Pancreas (tissue), 10 donors: ENCODE measurements at regions not wholly inside any gene's neighbourhood (a gene's known extent, or its start where the extent isn't known, plus 50 kb on each side); places are given as distances from the start of the nearest gene placed in this dataset.

Source experiments
- ATAC-seq, 4 donors: fragments of 200-7000 bp; cut with Tn5 transposase; one replicate each; pipeline versions ENCODE4 v1.8.0 to v1.9.1; 2020; ENCODE audit warnings: mild to moderate bottlenecking in 4 of 4, moderate library complexity in 4 of 4
- DNase-seq, 6 donors: peaks; one replicate each; pipeline ENCODE4 v3.0.0-alpha.2; 2020
- FAIRE-seq: peaks from 2 replicates; lab custom pipeline; 2012; peaks lifted over from hg19 to GRCh38; lab: Jason Lieb, UNC
- H3K27ac ChIP-seq, 4 donors: fragments of 200-600 bp; sonication (generic); 1 replicate in 3 of 4; 2 replicates in 1 of 4; pipeline versions ENCODE4 v1.5.0 to v1.8.0; 2020
- H3K27me3 ChIP-seq, 4 donors: fragments of 200-600 bp; one replicate each; pipeline ENCODE4 v1.8.0; 2021
- H3K36me3 ChIP-seq, 3 donors: fragments of 200-600 bp; sonication (generic) in 1 of 3; one replicate each; pipeline versions ENCODE4 v1.5.0 to v1.8.0; 2020 to 2021
- H3K4me1 ChIP-seq, 3 donors: fragments of 200-600 bp; one replicate each; pipeline ENCODE4 v1.8.0; 2021
- H3K4me3 ChIP-seq, 4 donors: fragments of 200-600 bp; sonication (generic) in 2 of 4; one replicate each; pipeline versions ENCODE4 v1.5.0 to v1.8.0; 2020 to 2021
- H3K9me3 ChIP-seq, 4 donors: fragments of 200-600 bp; one replicate each; pipeline ENCODE4 v1.8.0; 2021
- WGBS, 2 donors: extraction: QIAGEN DNeasy Blood & Tissue Kit; methylation state at CpG; one replicate each; pipeline ENCODE4 v1.1.7; 2013; 5-methylcytosine and 5-hydroxymethylcytosine counted together
- intact Hi-C, 3 donors: fragments of 100-400 bp; cut with DNase I; formaldehyde crosslinking; loops; one replicate each; pipeline versions ENCODE4 v1.11.1 to v1.14.2; 2022
- TF ChIP-seq, protein P1 (sequence below), 4 donors: fragments of 200-600 bp; sonication (generic) in 3 of 4; IDR thresholded peaks; one replicate each; pipeline versions ENCODE4 v1.5.0 to v1.8.0; 2021; ENCODE audit warnings: antibody characterized with exemption in 4 of 4
- donor health status: healthy with polysubstance abuse.
- donor health status: DM: no; HTN: no; CAD: no; lungs with moderate emphysema.
- donor health status: DM: no; HTN: no; CAD: no.
- donor health status: control.
- donor health status: control.
- donor health status: Bipolar disorder and iron deficiency.
- donor health status: DM: yes; HTN: yes; CAD: no.
- donor health status: DM: no; HTN: no; CAD: no.
- donor health status: DM: no; HTN: no; CAD: no.
- donor health status: DM: yes; HTN: yes; CAD: no.

DNA sequence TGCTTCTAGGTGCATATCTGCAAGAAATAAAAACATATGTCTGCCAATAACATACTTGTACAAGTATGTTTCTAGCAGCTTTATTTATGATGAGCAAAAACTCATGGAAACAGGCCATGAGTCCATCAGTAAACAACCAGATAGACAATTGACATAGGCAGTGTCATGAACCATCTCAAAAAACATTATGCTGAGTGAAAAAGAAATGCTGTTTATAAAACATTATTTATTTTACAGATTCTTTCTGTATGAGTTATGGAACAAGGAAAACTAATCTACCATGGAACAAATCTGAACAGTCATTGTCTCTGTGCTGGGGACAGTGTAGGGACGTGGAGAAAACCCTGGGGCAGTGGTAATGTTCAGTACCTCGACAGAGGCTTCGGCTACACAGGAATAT is 283.9 kb downstream of the UQCRFS1 start:
- H3K36me3 ChIP-seq: no peaks in the 10 kb centered on the region
- FAIRE-seq: no peak
- intact Hi-C loops: no loop called here
- H3K4me3 ChIP-seq: no peak overlapping the region
- TF ChIP-seq, protein P1, sequence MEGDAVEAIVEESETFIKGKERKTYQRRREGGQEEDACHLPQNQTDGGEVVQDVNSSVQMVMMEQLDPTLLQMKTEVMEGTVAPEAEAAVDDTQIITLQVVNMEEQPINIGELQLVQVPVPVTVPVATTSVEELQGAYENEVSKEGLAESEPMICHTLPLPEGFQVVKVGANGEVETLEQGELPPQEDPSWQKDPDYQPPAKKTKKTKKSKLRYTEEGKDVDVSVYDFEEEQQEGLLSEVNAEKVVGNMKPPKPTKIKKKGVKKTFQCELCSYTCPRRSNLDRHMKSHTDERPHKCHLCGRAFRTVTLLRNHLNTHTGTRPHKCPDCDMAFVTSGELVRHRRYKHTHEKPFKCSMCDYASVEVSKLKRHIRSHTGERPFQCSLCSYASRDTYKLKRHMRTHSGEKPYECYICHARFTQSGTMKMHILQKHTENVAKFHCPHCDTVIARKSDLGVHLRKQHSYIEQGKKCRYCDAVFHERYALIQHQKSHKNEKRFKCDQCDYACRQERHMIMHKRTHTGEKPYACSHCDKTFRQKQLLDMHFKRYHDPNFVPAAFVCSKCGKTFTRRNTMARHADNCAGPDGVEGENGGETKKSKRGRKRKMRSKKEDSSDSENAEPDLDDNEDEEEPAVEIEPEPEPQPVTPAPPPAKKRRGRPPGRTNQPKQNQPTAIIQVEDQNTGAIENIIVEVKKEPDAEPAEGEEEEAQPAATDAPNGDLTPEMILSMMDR (IDR thresholded peaks at IDR 0.05): no peak
- no peaks in the 10 kb centered on the region for H3K27me3 ChIP-seq
- no peaks in the 10 kb centered on the region for H3K4me1 ChIP-seq
- H3K9me3 ChIP-seq: no peaks in the 10 kb centered on the region
- DNase-seq: no peak
- 49 to 51% methylated on average over 3 of the region's 3 CpGs for WGBS, 2 donors
- ATAC-seq: no peak
- no peak overlapping the region for H3K27ac ChIP-seq

GRCh38 chr19:28927456-28927855 is 285.5 kb downstream of the UQCRFS1 start:
- intact Hi-C loops: no loop called here
- no peaks in the 10 kb centered on the region for H3K27me3 ChIP-seq
- 67 to 78% methylated on average over 4 of the region's 4 CpGs for WGBS, 2 donors
- no peak overlapping the region for H3K4me3 ChIP-seq
- H3K36me3 ChIP-seq: no peaks in the 10 kb centered on the region
- no peak for ATAC-seq
- FAIRE-seq: no peak
- no peaks in the 10 kb centered on the region for H3K9me3 ChIP-seq
- H3K27ac ChIP-seq: no peak overlapping the region
- TF ChIP-seq, protein P1 (IDR thresholded peaks at IDR 0.05): no peak
- no peak for DNase-seq
- H3K4me1 ChIP-seq: no peaks in the 10 kb centered on the region

DNA sequence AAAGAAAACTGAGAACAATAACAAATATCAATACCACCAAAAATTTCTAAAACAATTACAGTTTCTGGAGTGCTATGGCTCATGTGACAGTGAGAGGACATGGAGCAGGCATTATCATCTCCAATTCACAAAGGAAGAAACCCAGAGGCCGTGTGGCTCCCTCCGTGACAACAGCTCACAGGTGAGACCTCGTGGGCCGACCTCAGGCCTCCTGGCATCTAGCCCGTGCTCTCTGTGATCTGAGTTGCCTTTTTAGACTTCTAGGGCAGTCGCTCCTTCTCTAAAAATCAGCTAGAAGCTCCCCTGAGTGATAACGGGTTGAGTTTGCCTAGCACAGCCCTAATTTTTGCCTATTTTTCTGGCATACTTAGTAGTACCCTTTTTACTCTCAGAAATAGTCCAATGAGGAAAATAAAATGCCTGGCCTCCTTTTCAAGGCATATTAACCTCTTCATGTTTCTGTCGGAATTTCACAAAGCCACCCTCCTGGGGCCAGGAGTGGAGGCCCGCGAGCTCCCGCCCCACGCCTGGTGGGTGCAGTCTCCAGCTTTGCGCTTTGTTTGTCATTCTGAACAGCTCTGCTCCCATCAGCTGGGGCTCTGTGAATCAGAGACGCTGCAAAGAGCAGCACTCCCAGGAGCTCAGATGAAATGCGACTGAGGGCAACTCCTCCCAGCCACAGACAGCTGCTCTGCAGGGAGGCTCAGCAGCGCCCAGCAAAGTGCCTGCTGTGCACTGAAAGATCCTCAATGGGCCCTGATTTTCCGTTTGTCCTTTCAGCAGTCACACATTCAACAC is 292.5 kb downstream of the UQCRFS1 start:
- FAIRE-seq (no peak), DNase-seq (no peak), ATAC-seq (no peak)
- no peak overlapping the region for H3K27ac ChIP-seq
- intact Hi-C loops: no loop called here
- TF ChIP-seq, protein P1 (IDR thresholded peaks at IDR 0.05): no peak
- H3K4me1 ChIP-seq: no peaks in the 10 kb centered on the region
- 51 to 58% methylated on average over 17 of the region's 17 CpGs for WGBS, 2 donors
- H3K4me3 ChIP-seq: no peak overlapping the region
- no peaks in the 10 kb centered on the region for H3K9me3 ChIP-seq
- H3K36me3 ChIP-seq: no peaks in the 10 kb centered on the region
- H3K27me3 ChIP-seq: no peaks in the 10 kb centered on the region

- Histone ChIP-seq H3K27ac (no peak overlapping the region), H3K4me3 (no peak overlapping the region), H3K4me1 (no peaks in the 10 kb centered on the region), H3K27me3 (no peaks in the 10 kb centered on the region), H3K36me3 (no peaks in the 10 kb centered on the region), H3K9me3 (no peaks in the 10 kb centered on the region)
- TF ChIP-seq, protein P1 (IDR thresholded peaks at IDR 0.05): no peak
- DNase-seq (no peak), FAIRE-seq (no peak), ATAC-seq (no peak)
- intact Hi-C loops: no loop called here
- WGBS, 2 donors: 52 to 68% methylated on average over 8 of the region's 8 CpGs
Observed at GRCh38 chr19:28917621-28918020, 295.3 kb downstream of the UQCRFS1 start.

DNA sequence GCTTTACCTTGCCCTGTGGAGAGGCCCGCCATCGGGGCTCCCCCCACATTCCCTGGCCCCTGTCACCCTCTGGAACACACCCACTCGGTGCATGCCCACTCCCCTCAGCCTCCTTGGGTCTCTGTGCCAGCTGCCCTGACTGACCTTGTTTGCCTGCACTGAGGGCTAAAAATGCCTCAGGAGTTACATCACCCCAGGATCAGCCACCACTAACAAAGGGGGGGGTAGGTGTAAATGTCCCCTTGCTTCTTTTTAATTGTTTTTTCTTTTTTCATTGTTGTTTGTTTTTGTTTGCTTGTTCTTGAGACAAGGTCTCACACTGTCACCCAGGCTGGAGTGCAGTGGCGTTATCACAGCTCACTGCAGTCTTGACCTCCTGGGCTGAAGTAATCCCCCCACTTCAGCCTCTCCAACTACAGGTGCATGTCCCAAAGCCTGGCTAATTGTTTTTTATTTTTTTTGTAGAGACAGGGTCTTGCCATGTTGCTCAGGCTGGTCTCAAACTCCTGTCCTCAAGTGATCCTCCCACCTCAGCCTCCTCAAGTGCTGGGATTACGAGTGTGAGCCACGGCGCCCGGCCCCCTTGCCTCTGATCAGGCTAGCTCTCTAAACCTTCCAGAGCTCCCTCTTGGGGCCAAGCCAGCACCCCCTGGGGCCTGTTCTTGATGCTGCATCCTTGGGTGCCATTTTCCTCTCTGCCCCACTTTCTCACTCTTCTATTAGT is 297.1 kb downstream of the UQCRFS1 start:
- Histone ChIP-seq H3K36me3 (no peaks in the 10 kb centered on the region), H3K27ac (no peak overlapping the region), H3K4me3 (no peak overlapping the region), H3K27me3 (no peaks in the 10 kb centered on the region), H3K9me3 (no peaks in the 10 kb centered on the region), H3K4me1 (no peaks in the 10 kb centered on the region)
- FAIRE-seq (no peak), ATAC-seq (no peak), DNase-seq (no peak)
- WGBS, 2 donors: 54 to 68% methylated on average over 8 of the region's 8 CpGs
- intact Hi-C loops: no loop called here
- TF ChIP-seq, protein P1 (IDR thresholded peaks at IDR 0.05): no peak
